Ascending aorta (tissue), 2 donors: ENCODE measurements at regions not wholly inside any gene's neighbourhood (a gene's known extent, or its start where the extent isn't known, plus 50 kb on each side); places are given as distances from the start of the nearest gene placed in this dataset.

Experiments used
- DNase-seq, 2 donors: peaks; one replicate each; pipeline ENCODE4 v3.0.0-alpha.2; 2019; ENCODE audit warnings: low spot score in 2 of 2
- H3K27ac ChIP-seq, 2 donors: fragments of 200-600 bp; sonication (generic); one replicate each; pipeline ENCODE4 v1.5.1; 2016 to 2017; ENCODE audit warnings: mild to moderate bottlenecking in 1 of 2
- H3K27me3 ChIP-seq: fragments of 200-600 bp; sonication (generic); one replicate; pipeline ENCODE4 v1.5.1; 2017
- H3K36me3 ChIP-seq, 2 donors: fragments of 200-600 bp; sonication (generic); one replicate each; pipeline ENCODE4 v1.5.1; 2016
- H3K4me1 ChIP-seq, 2 donors: fragments of 200-600 bp; sonication (generic); one replicate each; pipeline ENCODE4 v1.5.1; 2016 to 2017; ENCODE audit warnings: mild to moderate bottlenecking in 1 of 2
- H3K4me3 ChIP-seq, 2 donors: fragments of 200-600 bp; sonication (generic); one replicate each; pipeline ENCODE4 v1.5.1; 2016 to 2017; ENCODE audit warnings: mild to moderate bottlenecking in 1 of 2
- H3K9me3 ChIP-seq, 2 donors: fragments of 200-600 bp; sonication (generic); one replicate each; pipeline ENCODE4 v1.5.1; 2016
- intact Hi-C: fragments of 100-400 bp; cut with DNase I; formaldehyde crosslinking; loops from one replicate; pipeline ENCODE4 v1.15.1; 2023
- TF ChIP-seq, protein P1 (sequence below), 3 experiments: fragments of 200-600 bp in 2 of 3; fragments of 450-650 bp in 1 of 3; sonication (generic) in 2 of 3; IDR thresholded peaks; one replicate each; pipeline ENCODE4 v1.5.1; 2016 to 2019; ENCODE audit warnings: antibody characterized with exemption in 3 of 3, mild to moderate bottlenecking in 1 of 3, moderate library complexity in 1 of 3

DNA sequence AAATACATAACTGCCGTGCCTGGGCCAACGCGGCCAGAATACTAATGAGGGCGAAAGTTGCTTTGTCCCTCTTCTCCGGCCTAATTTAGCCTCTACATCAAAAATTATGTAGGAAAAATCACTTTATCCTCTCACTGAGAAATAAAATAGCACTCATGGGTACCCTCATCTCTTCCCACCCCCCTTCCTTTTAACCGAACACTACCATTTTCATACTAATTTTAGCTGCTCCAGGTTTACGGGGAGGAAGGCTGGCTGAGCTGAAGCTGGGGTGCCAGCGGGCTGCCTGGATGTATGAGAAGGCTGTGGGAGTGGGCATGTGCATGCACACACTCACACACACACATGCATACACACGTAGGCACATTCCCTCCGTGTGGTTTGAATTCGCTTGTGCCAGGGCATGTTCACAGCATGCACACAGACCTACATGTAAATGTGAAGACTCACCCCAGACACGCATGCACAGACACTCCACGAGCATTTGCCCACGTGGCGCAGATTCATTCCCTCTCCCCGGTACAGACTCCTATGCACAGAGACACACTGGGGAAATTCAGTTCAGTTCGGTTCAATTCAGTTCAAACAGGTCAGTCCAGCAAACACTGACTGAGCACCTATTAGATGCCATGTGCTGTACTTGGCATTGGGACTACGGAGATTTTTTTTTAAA, 145.1 kb downstream of the MRM1 start:
- H3K4me3 ChIP-seq: no peak overlapping the region
- intact Hi-C loops: no loop called here
- TF ChIP-seq, protein P1, sequence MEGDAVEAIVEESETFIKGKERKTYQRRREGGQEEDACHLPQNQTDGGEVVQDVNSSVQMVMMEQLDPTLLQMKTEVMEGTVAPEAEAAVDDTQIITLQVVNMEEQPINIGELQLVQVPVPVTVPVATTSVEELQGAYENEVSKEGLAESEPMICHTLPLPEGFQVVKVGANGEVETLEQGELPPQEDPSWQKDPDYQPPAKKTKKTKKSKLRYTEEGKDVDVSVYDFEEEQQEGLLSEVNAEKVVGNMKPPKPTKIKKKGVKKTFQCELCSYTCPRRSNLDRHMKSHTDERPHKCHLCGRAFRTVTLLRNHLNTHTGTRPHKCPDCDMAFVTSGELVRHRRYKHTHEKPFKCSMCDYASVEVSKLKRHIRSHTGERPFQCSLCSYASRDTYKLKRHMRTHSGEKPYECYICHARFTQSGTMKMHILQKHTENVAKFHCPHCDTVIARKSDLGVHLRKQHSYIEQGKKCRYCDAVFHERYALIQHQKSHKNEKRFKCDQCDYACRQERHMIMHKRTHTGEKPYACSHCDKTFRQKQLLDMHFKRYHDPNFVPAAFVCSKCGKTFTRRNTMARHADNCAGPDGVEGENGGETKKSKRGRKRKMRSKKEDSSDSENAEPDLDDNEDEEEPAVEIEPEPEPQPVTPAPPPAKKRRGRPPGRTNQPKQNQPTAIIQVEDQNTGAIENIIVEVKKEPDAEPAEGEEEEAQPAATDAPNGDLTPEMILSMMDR (IDR thresholded peaks at IDR 0.05): no peak
- no peaks in the 10 kb centered on the region for H3K36me3 ChIP-seq
- H3K4me1 ChIP-seq: no peaks in the 10 kb centered on the region
- no peak overlapping the region for H3K27ac ChIP-seq
- DNase-seq: no peak
- no peaks in the 10 kb centered on the region for H3K27me3 ChIP-seq
- H3K9me3 ChIP-seq: no peaks in the 10 kb centered on the region

- DNase-seq: no peak
- H3K4me3 ChIP-seq: no peak overlapping the region
- TF ChIP-seq, protein P1 (IDR thresholded peaks at IDR 0.05): no peak
- no peak overlapping the region for H3K27ac ChIP-seq
- H3K9me3 ChIP-seq: no peaks in the 10 kb centered on the region
- no peaks in the 10 kb centered on the region for H3K36me3 ChIP-seq
- H3K4me1 ChIP-seq: no peaks in the 10 kb centered on the region
- no peaks in the 10 kb centered on the region for H3K27me3 ChIP-seq
- intact Hi-C loops: no loop called here
Measured at GRCh38 chr17:36747861-36748260, 146.5 kb downstream of the MRM1 start.

DNA sequence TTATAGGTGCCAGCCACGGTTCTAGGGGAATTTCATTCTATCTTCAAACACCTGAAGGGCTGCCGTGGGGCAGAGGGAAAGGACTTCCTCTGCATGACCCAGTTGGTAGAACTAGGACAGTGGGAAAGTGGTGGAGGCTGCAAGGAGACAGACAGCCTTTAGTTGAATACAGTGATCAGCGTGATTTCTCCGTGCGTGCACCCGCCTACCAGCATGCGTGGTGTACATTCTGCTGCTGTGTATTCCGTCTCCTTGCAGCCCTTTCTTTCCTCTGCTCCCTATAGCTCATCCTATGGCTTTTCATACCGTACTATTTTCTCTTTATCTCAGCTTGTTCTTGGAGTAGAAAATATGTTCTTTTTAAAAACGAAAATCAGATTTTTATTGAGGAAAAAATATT, 146.9 kb downstream of the MRM1 start:
- H3K36me3 ChIP-seq: no peaks in the 10 kb centered on the region
- intact Hi-C loops: no loop called here
- TF ChIP-seq, protein P1 (IDR thresholded peaks at IDR 0.05): no peak

DNA sequence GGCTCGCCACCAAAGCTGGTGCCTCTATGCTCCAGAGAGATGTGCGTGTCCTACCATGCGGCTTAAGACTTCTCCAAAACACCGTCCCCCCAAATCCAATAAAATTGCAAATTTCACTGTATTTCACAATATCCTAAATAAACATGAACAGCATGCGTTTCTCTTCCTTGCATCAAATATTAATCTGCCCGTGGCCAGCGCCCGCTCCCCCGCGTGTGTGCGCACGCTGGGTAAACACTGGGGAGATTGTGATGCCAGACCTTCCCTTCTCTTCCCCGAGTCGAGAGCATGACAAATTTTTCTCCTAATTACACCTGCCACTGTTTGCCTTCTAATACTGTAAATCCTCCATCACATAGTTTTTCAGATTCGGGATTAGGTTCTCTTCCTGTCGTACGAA, 148.1 kb downstream of the MRM1 start:
- TF ChIP-seq, protein P1 (IDR thresholded peaks at IDR 0.05): no peak
- intact Hi-C loops: no loop called here
- no peak overlapping the region for H3K4me3 ChIP-seq
- DNase-seq: no peak
- no peaks in the 10 kb centered on the region for H3K4me1 ChIP-seq
- H3K9me3 ChIP-seq: no peaks in the 10 kb centered on the region
- no peak overlapping the region for H3K27ac ChIP-seq
- H3K27me3 ChIP-seq: no peaks in the 10 kb centered on the region
- H3K36me3 ChIP-seq: no peaks in the 10 kb centered on the region

More for the DNA sequence above, 146.9 kb downstream of the MRM1 start:
- Histone ChIP-seq H3K4me3 (no peak overlapping the region), H3K27me3 (no peaks in the 10 kb centered on the region), H3K9me3 (no peaks in the 10 kb centered on the region), H3K27ac (no peak overlapping the region), H3K4me1 (no peaks in the 10 kb centered on the region)
- DNase-seq: no peak

DNA sequence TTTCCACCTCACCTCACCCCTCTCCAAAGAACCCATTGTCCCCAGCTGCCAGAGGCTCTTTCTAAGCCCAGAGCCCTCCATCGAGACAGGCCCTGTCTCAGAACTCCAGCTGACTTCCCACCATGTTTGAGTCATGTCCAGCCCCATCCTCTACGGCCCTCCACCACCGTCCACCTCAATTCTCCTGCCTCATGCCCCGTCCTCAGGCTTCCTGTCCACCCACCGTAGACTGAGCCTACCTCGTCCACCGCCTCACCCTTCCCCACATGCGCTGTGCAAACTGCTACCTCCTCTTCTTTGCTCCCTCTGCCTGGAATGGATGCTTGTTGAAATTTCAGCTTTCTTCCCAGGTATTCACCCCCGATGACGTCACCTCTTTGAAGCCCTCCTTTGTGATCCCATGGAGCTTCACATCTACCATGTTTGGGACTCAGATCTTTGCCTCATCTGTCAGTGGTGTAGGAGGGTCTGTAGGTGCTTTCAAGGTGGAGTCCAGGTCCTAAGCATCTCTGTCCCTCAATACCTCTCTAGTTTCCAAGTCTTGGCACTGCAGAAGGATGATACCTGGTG, 149.0 kb downstream of the MRM1 start:
- no peak for DNase-seq
- intact Hi-C loops: no loop called here
- H3K27me3 ChIP-seq: no peaks in the 10 kb centered on the region
- H3K27ac ChIP-seq: no peak overlapping the region
- H3K4me3 ChIP-seq: no peak overlapping the region
- no peaks in the 10 kb centered on the region for H3K9me3 ChIP-seq
- TF ChIP-seq, protein P1 (IDR thresholded peaks at IDR 0.05): no peak
- H3K36me3 ChIP-seq: no peaks in the 10 kb centered on the region
- H3K4me1 ChIP-seq: no peaks in the 10 kb centered on the region
